Kidney (tissue), 13 donors: ENCODE measurements at regions not wholly inside any gene's neighbourhood (a gene's known extent, or its start where the extent isn't known, plus 50 kb on each side); places are given as distances from the start of the nearest gene placed in this dataset.

Source experiments
- DNase-seq, 5 donors: peaks; one replicate each; pipeline ENCODE4 v3.0.0-alpha.2; 2013 to 2020
- FAIRE-seq: peaks from 2 replicates; lab custom pipeline; 2012; peaks lifted over from hg19 to GRCh38; lab: Jason Lieb, UNC
- H3K27ac ChIP-seq, 2 donors: one replicate each; pipeline ENCODE4 v1.7.0; 2013; ENCODE audit warnings: low read depth in 2 of 2, low read length in 2 of 2, inconsistent platforms in 1 of 2
- H3K27me3 ChIP-seq: one replicate; pipeline ENCODE4 v1.7.1; 2013; ENCODE audit warnings: low read length, inconsistent platforms; ENCODE audit not compliant: control insufficient read depth, insufficient read depth
- H3K36me3 ChIP-seq, 3 donors: one replicate each; pipeline versions ENCODE4 v1.7.0 to v1.7.1; 2013; ENCODE audit warnings: low read length in 3 of 3, control low read depth in 1 of 3, inconsistent platforms in 1 of 3; ENCODE audit not compliant: insufficient read depth in 3 of 3, control insufficient read depth in 2 of 3
- H3K4me1 ChIP-seq, 3 donors: one replicate each; pipeline versions ENCODE4 v1.7.0 to v1.7.1; 2013; ENCODE audit warnings: low read length in 3 of 3, inconsistent platforms in 1 of 3, low read depth in 1 of 3; ENCODE audit not compliant: control insufficient read depth in 2 of 3, insufficient read depth in 2 of 3
- H3K4me3 ChIP-seq, 3 donors: one replicate each; pipeline versions ENCODE4 v1.7.0 to v1.8.1; 2013; ENCODE audit warnings: low read length in 3 of 3, control low read depth in 1 of 3, inconsistent platforms in 1 of 3
- H3K9ac ChIP-seq, 3 donors: one replicate each; pipeline versions ENCODE4 v1.7.0 to v1.7.1; 2013; ENCODE audit warnings: low read length in 3 of 3, control low read depth in 1 of 3, inconsistent platforms in 1 of 3
- H3K9me3 ChIP-seq, 3 donors: one replicate each; pipeline versions ENCODE4 v1.7.0 to v1.7.1; 2013; ENCODE audit warnings: low read length in 3 of 3, control low read depth in 1 of 3, inconsistent platforms in 1 of 3; ENCODE audit not compliant: control insufficient read depth in 2 of 3, insufficient read depth in 1 of 3
- intact Hi-C: fragments of 100-400 bp; cut with DNase I; formaldehyde crosslinking; loops from one replicate; pipeline ENCODE4 v1.11.1; 2022
- TF ChIP-seq, protein P1 (sequence below): IDR thresholded peaks from 3 replicates; pipeline ENCODE4 v1.5.1; 2012; ENCODE audit warnings: mild to moderate bottlenecking, moderate library complexity, borderline replicate concordance; ENCODE audit not compliant: insufficient read depth; ENCODE audit errors: extremely low read depth
- donor health status: control.
- donor health status: control.
- donor health status: control.
- donor health status: control.
- donor health status: control.
- donor health status: DM: yes; HTN: yes; CAD: no.
- donor health status: Normal renal cell carcinoma (clear cell type).

DNA sequence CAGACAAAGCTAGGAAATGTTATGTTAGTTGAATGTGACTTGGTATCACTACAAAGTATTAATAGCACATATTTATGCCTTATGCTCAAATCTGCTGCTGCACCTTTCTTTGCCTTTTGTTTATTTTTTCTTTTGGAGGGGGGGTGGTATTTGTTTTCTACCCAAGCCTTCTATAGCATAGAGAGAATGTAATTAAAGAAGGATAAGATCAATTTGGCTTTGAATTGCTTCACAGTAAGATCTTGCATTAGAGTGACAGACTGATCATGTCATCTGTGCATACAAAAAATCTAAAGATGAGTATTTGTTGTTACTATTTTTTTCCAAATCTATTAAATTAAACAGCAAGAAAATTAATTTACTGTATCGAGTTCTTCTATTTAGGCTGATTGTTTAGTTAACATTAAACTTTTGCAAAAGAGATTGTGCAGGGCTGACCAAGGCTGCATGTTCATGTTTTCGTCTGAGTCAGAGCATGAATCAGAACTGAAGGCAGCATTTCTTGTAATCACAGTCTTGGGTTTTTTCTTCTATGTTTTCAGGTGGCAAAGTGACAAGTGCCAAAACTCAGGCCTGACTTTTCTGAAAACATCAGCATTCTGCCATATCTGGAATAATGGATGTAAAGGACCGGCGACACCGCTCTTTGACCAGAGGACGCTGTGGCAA is 1007.1 kb upstream of the WWC1 start:
- DNase-seq: no peak
- Histone ChIP-seq H3K9me3 (no peaks in the 10 kb centered on the region), H3K4me1 (no peaks in the 10 kb centered on the region), H3K36me3 (no peaks in the 10 kb centered on the region), H3K27me3 (no peaks in the 10 kb centered on the region), H3K9ac (no peak overlapping the region), H3K4me3 (no peak overlapping the region), H3K27ac (no peak overlapping the region)
- TF ChIP-seq, protein P1, sequence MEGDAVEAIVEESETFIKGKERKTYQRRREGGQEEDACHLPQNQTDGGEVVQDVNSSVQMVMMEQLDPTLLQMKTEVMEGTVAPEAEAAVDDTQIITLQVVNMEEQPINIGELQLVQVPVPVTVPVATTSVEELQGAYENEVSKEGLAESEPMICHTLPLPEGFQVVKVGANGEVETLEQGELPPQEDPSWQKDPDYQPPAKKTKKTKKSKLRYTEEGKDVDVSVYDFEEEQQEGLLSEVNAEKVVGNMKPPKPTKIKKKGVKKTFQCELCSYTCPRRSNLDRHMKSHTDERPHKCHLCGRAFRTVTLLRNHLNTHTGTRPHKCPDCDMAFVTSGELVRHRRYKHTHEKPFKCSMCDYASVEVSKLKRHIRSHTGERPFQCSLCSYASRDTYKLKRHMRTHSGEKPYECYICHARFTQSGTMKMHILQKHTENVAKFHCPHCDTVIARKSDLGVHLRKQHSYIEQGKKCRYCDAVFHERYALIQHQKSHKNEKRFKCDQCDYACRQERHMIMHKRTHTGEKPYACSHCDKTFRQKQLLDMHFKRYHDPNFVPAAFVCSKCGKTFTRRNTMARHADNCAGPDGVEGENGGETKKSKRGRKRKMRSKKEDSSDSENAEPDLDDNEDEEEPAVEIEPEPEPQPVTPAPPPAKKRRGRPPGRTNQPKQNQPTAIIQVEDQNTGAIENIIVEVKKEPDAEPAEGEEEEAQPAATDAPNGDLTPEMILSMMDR: no peak
- intact Hi-C loops: no loop called here
- no peak for FAIRE-seq

DNA sequence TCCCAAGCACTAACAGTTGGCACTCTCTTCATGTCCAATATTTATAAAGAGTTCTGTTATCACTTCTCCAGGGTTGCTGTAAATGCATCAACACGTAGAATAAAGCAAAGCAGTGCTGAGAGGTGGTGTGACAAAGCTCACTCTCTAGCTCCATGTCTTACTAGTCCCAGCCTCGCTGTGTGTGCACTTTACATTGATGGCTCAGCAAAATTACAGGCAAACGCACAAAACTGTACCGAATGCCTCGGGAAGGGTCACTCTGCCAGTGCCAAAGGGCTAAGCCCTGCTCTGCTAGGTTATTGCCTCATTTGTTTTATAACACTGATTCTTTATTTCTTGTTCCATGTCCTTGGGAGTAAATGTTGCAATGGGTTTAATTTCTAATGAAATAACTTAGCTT is 1005.9 kb upstream of the WWC1 start:
- Histone ChIP-seq H3K4me1 (no peaks in the 10 kb centered on the region), H3K9me3 (no peaks in the 10 kb centered on the region), H3K9ac (no peak overlapping the region), H3K4me3 (no peak overlapping the region), H3K27me3 (no peaks in the 10 kb centered on the region), H3K27ac (no peak overlapping the region), H3K36me3 (no peaks in the 10 kb centered on the region)
- intact Hi-C loops: no loop called here
- TF ChIP-seq, protein P1: no peak
- DNase-seq (no peak), FAIRE-seq (no peak)

GRCh38 chr5:167286891-167287290 is 1004.6 kb upstream of the WWC1 start:
- Histone ChIP-seq H3K27ac (no peak overlapping the region), H3K36me3 (no peaks in the 10 kb centered on the region), H3K9me3 (no peaks in the 10 kb centered on the region), H3K9ac (no peak overlapping the region), H3K4me1 (no peaks in the 10 kb centered on the region), H3K27me3 (no peaks in the 10 kb centered on the region), H3K4me3 (no peak overlapping the region)
- intact Hi-C loops: no loop called here
- no peak for FAIRE-seq
- no peak for DNase-seq
- TF ChIP-seq, protein P1: no peak

DNA sequence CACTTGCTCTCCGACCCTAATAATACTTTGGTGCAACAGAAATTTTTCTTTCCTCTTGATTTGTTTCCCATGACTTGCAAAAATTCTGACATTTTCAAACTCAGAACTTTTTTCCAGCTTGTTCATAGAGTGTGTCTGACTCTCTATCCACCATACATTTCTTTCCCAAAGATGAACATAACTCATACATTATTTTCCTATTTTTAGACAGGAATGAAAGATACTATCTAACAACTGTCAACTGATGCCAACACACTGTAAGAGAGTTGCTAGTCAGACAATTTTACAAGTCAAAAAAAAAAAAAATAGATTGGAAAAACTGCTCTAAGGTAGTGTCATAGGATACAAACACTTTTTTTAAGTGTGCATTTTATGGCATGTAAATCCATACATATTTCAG is 1001.0 kb upstream of the WWC1 start:
- TF ChIP-seq, protein P1: no peak
- Histone ChIP-seq H3K27ac (no peak overlapping the region), H3K4me3 (no peak overlapping the region), H3K9ac (no peak overlapping the region), H3K4me1 (no peaks in the 10 kb centered on the region), H3K9me3 (no peaks in the 10 kb centered on the region), H3K27me3 (no peaks in the 10 kb centered on the region), H3K36me3 (no peaks in the 10 kb centered on the region)
- FAIRE-seq: no peak
- intact Hi-C loops: no loop called here
- DNase-seq: no peak
